ENCODE measurements at regions not wholly inside any gene's neighbourhood (a gene's known extent, or its start where the extent isn't known, plus 50 kb on each side); places are given as distances from the start of the nearest gene placed in this dataset.

DNA sequence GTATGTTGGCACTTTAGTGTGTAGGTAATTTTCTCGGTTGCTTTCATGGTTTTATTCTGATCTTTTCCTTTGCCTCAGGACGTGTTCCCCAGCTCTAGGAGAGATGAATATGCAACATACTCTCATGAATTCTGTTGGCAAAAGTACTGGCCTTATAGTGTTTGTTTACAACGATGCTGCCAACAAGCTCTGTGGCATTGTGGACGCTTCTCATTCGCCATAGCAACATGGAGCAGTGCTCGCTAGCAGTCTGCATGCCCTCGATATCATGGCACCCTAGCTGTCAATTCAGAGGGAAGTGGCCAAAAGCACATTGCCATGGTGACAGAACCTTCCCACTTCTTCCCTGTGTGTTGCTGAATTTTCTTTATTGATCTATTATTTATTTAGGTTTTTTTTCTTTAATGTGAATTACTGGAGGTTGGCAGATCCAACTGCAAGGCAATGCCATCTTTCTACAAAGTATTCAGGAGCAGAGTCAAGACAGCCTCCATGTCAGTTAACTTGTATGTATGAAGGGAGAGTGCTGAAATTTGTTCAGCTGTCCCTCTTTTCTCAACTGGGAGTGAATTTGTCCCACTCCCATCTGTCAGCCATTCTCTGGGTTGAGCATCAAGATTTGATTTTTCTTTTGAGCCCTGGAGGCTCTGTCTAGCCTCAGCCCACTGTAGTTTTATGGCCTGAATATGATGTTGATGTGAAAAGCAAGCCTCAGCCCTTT lies 224.9 kb upstream of the VCX3A start:
- Mint-ChIP-seq H3K27ac (no peak overlapping the region), H3K4me1 (ENCODE audit: low read depth) (no peaks in the 10 kb centered on the region), H3K27me3 (ENCODE audit: insufficient read depth) (no peaks in the 10 kb centered on the region), H3K36me3 (ENCODE audit: low read depth) (no peaks in the 10 kb centered on the region), H3K9me3 (no peaks in the 10 kb centered on the region), H3K4me3 (no peak overlapping the region)
- DNase-seq (ENCODE audit: low spot score): no peak
- intact Hi-C loops (cut with micrococcal nuclease): no loop called here

DNA sequence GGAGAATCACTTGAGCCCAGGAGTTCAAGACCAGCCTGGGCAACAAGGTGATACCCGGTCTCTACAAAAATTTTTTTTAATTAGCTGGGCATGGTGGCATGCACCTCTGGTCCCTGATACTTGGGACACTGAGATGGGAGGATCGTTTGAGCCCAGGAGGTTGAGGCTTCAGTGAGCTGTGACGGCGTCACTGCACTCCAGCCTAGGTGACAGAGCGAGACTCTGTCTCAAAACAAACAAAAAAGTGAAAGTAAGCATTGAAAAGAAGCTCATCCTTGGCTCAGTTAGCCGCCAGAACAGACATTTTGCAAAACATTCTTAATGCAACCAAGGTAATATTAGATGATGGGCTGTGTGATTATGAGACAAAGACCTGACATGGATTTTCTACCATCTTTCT lies 223.3 kb upstream of the VCX3A start:
- DNase-seq (ENCODE audit: low spot score): no peak
- intact Hi-C loops (cut with micrococcal nuclease): no loop called here
- Mint-ChIP-seq H3K4me1 (ENCODE audit: low read depth) (no peaks in the 10 kb centered on the region), H3K27me3 (ENCODE audit: insufficient read depth) (no peaks in the 10 kb centered on the region), H3K9me3 (no peaks in the 10 kb centered on the region), H3K27ac (no peak overlapping the region), H3K36me3 (ENCODE audit: low read depth) (no peaks in the 10 kb centered on the region), H3K4me3 (no peak overlapping the region)

DNA sequence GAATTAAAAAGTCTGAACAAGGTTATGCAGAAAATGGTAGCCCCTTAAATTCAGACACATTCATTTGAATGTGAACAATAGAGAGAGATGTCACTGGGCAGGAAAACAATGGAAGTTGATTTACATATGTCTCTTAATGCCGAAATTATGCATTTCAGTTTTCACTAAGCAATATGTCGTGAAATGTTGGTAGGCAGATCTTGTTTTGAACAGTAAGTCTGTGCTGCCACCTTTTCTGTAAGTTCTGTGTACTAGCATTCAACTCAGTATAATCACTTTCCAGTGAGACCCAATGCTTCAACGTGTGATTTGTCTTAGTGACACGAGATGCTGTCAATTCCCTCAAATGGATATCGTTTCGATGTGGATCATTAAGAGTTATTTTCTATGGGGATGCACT lies 222.7 kb upstream of the VCX3A start:
- no peaks in the 10 kb centered on the region for H3K27me3 Mint-ChIP-seq (ENCODE audit: insufficient read depth)
- H3K4me1 Mint-ChIP-seq (ENCODE audit: low read depth): no peaks in the 10 kb centered on the region
- DNase-seq (ENCODE audit: low spot score): no peak

DNA sequence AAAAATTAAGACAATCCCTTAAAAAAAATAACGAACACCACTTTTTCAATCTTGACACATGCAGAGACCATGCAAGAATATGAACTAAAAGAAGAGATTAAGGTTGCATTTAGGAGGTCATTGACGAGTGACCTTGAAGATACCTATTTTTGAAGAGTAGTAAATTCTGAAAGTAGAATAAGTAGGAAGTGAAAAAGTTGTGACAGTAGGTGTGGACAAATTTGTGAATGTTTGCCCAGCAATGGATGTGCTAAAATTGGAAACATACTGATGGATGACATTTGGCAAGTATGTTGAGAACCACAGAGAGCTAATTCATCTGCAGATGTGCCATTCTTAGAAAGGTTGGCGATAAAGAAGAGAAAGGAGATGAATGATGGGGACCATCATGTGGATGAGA lies 213.7 kb upstream of the VCX3A start:
- no peaks in the 10 kb centered on the region for H3K4me1 Mint-ChIP-seq (ENCODE audit: low read depth)
- H3K27me3 Mint-ChIP-seq (ENCODE audit: insufficient read depth): no peaks in the 10 kb centered on the region
- no peaks in the 10 kb centered on the region for H3K9me3 Mint-ChIP-seq
- H3K4me3 Mint-ChIP-seq: no peak overlapping the region
- no peaks in the 10 kb centered on the region for H3K36me3 Mint-ChIP-seq (ENCODE audit: low read depth)
- H3K27ac Mint-ChIP-seq: no peak overlapping the region
- DNase-seq (ENCODE audit: low spot score): no peak
- intact Hi-C loops (cut with micrococcal nuclease): no loop called here

More for the DNA sequence above, 222.7 kb upstream of the VCX3A start:
- Mint-ChIP-seq H3K36me3 (ENCODE audit: low read depth) (no peaks in the 10 kb centered on the region), H3K4me3 (no peak overlapping the region), H3K27ac (no peak overlapping the region), H3K9me3 (no peaks in the 10 kb centered on the region)
- intact Hi-C loops (cut with micrococcal nuclease): no loop called here

DNA sequence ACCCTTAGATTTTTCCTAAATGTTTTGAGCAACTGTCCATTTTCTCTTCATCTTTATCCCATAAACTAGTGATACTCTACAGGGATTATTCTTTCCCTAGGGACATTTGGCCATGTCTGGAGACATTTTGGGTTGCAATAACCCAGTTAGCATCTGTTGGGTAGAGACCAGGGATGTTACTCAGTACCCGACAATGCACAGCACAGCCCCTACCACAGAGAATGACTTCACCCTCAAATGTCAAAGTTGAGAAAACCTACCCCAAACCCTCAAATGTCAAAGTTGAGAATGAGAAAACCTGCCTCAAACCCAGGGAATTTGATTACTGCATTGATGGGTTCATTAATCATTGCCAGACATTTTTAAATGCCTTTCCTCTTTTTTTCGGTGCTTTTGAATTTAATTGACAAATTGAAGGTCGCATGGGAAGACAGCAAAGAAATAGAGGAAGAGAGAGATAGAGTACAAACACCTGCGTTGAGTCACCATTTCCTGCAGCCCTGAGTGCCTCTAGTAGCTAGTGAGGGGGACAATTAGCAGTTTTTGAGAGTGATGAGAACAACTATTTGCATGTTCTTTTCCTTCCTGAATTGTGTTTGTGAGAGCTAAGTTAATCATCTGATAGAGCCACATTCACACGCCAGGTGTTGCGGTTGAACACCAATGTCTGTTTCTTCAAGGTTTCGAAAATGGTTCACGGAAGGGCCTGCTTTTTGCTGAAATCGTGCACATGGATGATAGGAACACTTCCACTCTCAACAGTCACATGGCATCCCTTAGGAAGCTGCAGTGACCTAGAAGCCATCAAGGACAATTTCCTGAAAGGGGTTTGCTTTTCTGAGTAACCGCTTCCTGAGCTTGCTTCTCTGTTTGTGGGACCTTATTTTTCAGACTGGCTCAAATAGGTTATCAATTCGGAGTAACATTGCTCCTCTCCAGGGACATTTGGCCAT lies 203.9 kb upstream of the VCX3A start:
- Mint-ChIP-seq H3K4me3 (no peak overlapping the region), H3K27ac (peak overlapping the region; percentile 68), H3K36me3 (ENCODE audit: low read depth) (no peaks in the 10 kb centered on the region), H3K4me1 (ENCODE audit: low read depth) (peaks cover 6% of the 10 kb centered on the region), H3K9me3 (no peaks in the 10 kb centered on the region), H3K27me3 (ENCODE audit: insufficient read depth) (peaks cover 1% of the 10 kb centered on the region)
- no peak for DNase-seq (ENCODE audit: low spot score)
- intact Hi-C loops (cut with micrococcal nuclease): no loop called here

DNA sequence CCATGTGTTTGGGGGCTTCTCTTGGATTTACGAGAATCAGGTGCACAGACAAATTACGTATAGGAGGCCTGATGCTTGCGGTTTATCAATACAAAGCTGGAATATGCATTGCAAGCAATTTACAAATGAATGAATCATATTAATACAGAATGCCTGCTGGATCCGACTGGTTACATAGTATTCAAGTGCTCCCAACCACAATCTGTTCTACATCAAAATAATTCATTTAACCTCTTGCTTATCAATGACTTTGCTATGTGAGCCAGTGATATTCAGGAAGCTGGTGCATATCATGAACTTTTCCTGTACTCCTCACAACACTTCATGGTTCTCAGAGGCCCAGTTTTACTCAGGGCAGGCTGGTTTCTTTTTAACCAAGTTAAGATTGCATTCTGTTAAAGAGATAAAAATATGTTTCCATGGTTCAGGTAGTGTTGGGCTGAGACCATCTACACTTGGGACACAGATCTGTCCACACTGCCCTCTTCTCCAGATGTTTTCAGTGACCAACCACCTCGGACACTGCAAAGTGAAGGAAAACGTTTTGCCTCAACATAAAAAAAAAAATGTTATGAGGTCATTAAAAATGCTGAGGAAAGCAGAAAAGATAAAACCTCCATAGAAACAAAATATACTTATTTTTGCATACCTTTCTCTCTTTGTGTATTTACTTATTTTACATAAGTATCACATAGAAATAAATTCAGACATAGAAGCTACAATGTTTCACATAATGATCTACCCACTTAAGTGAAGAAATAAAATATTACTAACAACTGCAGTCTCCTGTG lies 200.1 kb upstream of the VCX3A start:
- Mint-ChIP-seq H3K9me3 (no peaks in the 10 kb centered on the region), H3K4me1 (ENCODE audit: low read depth) (peaks cover 11% of the 10 kb centered on the region), H3K27ac (no peak overlapping the region), H3K36me3 (ENCODE audit: low read depth) (no peaks in the 10 kb centered on the region), H3K27me3 (ENCODE audit: insufficient read depth) (peaks cover 1% of the 10 kb centered on the region), H3K4me3 (no peak overlapping the region)
- intact Hi-C loops (cut with micrococcal nuclease): no loop called here
- DNase-seq (ENCODE audit: low spot score): no peak

DNA sequence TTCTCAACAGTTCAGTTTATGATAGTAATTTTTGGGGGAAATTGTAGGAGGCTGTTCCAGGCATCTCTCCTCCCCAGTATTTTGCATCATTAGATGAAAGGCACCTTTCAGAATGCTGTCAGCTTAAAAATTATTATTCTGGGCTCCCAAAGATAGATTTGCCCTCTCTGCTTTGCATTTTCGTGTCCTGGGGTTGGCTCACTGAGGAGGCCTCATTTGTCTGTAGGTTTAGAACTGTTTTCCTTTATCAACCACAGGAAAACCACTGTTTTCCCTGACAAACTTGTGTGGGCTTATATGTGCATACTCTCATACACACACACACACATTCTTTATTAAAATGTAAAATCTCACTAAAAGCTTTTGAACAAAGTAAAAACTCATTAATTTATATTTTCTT lies 197.2 kb upstream of the VCX3A start:
- no peaks in the 10 kb centered on the region for H3K36me3 Mint-ChIP-seq (ENCODE audit: low read depth)
- no peak overlapping the region for H3K27ac Mint-ChIP-seq
- DNase-seq (ENCODE audit: low spot score): no peak
- intact Hi-C loops (cut with micrococcal nuclease): no loop called here
- H3K4me3 Mint-ChIP-seq: no peak overlapping the region
- H3K4me1 Mint-ChIP-seq (ENCODE audit: low read depth): peaks cover 4% of the 10 kb centered on the region
- H3K27me3 Mint-ChIP-seq (ENCODE audit: insufficient read depth): peaks cover 1% of the 10 kb centered on the region
- no peaks in the 10 kb centered on the region for H3K9me3 Mint-ChIP-seq

DNA sequence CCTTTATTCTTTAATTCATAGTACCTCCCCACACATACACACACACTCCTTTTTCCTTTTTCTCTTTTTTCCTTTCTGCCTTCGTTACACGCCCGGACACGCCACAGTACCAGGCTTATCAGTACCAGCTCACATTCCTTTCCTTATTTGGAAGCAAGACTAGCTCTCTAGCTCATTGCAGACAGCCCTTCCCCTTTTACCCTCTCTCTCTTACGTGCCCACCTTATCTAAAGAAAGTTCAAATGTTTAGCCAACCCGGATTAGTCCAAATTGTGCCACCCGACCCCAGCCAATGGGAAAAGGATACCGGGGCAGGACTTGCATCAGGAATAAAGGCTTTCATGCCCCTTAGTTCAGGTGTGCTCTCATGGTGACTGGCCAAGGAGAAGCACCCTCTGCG lies 194.7 kb upstream of the VCX3A start:
- Mint-ChIP-seq H3K4me3 (no peak overlapping the region), H3K27ac (no peak overlapping the region), H3K4me1 (ENCODE audit: low read depth) (peaks cover 4% of the 10 kb centered on the region), H3K36me3 (ENCODE audit: low read depth) (no peaks in the 10 kb centered on the region), H3K27me3 (ENCODE audit: insufficient read depth) (no peaks in the 10 kb centered on the region), H3K9me3 (no peaks in the 10 kb centered on the region)
- no peak for DNase-seq (ENCODE audit: low spot score)
- intact Hi-C loops (cut with micrococcal nuclease): no loop called here

DNA sequence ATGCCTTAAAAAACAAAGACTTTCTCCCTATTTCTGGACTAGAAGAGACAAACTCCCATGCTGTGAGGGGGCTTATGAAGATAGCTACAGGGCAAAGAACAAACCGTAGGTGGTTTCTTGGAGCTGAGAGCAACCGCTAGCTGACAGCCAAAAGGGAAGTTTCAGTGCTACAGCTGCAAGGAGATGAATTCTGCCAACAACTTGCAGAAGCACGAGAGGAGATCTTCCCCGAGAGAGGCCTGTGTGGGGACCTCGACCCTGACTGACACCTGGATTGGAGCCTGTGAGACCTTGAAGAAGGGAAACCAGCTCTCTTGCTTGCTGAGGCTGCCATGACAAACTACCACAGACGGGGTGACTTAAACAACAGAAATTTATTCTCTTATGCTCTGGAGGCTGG lies 183.8 kb upstream of the VCX3A start:
- H3K27me3 Mint-ChIP-seq (ENCODE audit: insufficient read depth): peaks cover 2% of the 10 kb centered on the region
- DNase-seq (ENCODE audit: low spot score): no peak

DNA sequence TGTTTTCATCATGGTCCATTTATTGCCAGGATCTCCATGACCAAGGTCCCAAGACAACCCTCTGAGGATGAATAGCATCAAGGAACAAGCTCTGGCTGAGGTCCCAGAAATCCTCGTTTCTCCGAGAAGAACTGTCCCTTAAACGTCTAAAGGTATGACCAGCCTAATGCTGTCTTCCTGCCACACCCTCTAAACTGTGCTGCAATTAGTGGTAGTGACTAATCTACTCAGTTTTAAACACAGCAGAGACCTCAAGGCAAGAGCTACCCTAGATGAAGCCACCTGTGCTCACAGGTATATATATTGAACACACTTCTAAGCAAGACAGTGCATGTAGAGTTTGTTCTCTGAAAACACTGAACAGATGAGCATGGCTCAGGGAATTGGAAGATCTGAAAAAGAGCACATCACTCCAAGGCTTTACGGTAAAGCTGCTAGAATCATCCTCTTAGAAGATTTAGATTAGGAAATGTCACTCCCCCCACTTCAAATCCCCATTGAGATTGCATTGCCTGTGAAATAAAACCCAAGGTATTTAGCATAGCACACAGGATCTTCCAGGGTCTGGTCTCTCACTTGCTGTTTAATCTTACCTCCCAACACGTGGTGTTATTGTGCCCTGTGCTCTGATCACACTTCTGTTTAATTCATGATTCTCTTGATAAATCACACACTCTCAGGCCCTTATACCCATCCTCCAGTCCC lies 173.9 kb upstream of the VCX3A start:
- DNase-seq (ENCODE audit: low spot score): no peak
- Mint-ChIP-seq H3K36me3 (ENCODE audit: low read depth) (no peaks in the 10 kb centered on the region), H3K4me3 (no peak overlapping the region), H3K9me3 (no peaks in the 10 kb centered on the region), H3K4me1 (ENCODE audit: low read depth) (no peaks in the 10 kb centered on the region), H3K27me3 (ENCODE audit: insufficient read depth) (no peaks in the 10 kb centered on the region), H3K27ac (no peak overlapping the region)
- intact Hi-C loops (cut with micrococcal nuclease): no loop called here

More for the DNA sequence above, 183.8 kb upstream of the VCX3A start:
- no peaks in the 10 kb centered on the region for H3K9me3 Mint-ChIP-seq
- H3K4me1 Mint-ChIP-seq (ENCODE audit: low read depth): no peaks in the 10 kb centered on the region
- no peak overlapping the region for H3K27ac Mint-ChIP-seq
- no peaks in the 10 kb centered on the region for H3K36me3 Mint-ChIP-seq (ENCODE audit: low read depth)
- intact Hi-C loops (cut with micrococcal nuclease): no loop called here
- no peak overlapping the region for H3K4me3 Mint-ChIP-seq

DNA sequence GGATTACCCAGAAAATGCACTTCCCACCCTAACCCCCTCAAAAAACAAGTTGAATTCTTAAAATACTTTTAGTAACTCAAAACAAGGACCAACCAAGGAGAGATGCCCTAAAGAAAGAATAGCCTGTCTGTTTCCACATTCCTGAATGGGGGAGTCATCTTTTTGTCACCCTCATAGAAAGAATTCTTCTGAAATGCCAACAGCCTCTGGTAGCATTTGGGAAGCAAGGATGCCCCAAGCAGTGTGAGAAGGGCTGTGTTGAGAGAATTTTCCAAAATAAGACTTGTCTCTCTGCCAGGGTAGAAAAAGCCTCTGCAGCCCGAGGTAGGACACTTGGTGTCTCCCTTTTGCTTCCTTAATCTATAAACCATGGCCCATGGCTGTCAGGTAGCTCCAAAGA lies 173.1 kb upstream of the VCX3A start:
- intact Hi-C loops (cut with micrococcal nuclease): no loop called here
- Mint-ChIP-seq H3K4me3 (no peak overlapping the region), H3K27me3 (ENCODE audit: insufficient read depth) (no peaks in the 10 kb centered on the region), H3K36me3 (ENCODE audit: low read depth) (no peaks in the 10 kb centered on the region), H3K27ac (no peak overlapping the region), H3K4me1 (ENCODE audit: low read depth) (no peaks in the 10 kb centered on the region), H3K9me3 (no peaks in the 10 kb centered on the region)
- DNase-seq (ENCODE audit: low spot score): no peak

DNA sequence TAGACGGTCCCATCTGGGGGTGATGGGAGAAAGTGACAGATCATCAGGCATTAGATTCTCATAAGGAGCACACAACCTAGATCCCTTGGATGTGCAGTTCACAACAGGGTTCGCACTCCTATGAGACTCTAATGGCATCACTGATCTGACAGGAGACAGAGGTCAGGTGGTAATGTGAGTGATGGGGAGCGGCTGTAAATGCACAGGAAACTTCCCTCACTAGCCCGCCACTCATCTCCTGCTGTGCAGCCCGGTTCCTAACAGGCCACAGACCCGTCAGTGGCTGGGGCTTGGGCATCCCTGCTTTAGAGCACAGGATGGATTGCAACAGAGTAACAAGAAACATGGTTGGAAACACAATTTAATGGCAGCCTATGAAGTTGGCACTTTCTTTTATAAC lies 172.6 kb upstream of the VCX3A start:
- intact Hi-C loops (cut with micrococcal nuclease): no loop called here
- no peak overlapping the region for H3K27ac Mint-ChIP-seq
- no peak overlapping the region for H3K4me3 Mint-ChIP-seq
- DNase-seq (ENCODE audit: low spot score): no peak
- no peaks in the 10 kb centered on the region for H3K27me3 Mint-ChIP-seq (ENCODE audit: insufficient read depth)
- H3K9me3 Mint-ChIP-seq: no peaks in the 10 kb centered on the region
- no peaks in the 10 kb centered on the region for H3K4me1 Mint-ChIP-seq (ENCODE audit: low read depth)
- H3K36me3 Mint-ChIP-seq (ENCODE audit: low read depth): no peaks in the 10 kb centered on the region
